HUES48 (cell line): ENCODE measurements at regions not wholly inside any gene's neighbourhood (a gene's known extent, or its start where the extent isn't known, plus 50 kb on each side); places are given as distances from the start of the nearest gene placed in this dataset.

Source experiments
- H3K27ac ChIP-seq: one replicate; pipeline ENCODE4 v1.7.0; 2013; ENCODE audit warnings: low read depth, low read length, inconsistent platforms
- H3K27me3 ChIP-seq: 2 replicates; pipeline ENCODE4 v1.6.1; 2013; ENCODE audit warnings: mild to moderate bottlenecking, low read length; ENCODE audit not compliant: control insufficient read depth, insufficient read depth
- H3K36me3 ChIP-seq: 2 replicates; pipeline ENCODE4 v1.6.1; 2013; ENCODE audit warnings: low read length; ENCODE audit not compliant: control insufficient read depth, insufficient read depth
- H3K4me1 ChIP-seq: 2 replicates; pipeline ENCODE4 v1.6.1; 2013; ENCODE audit warnings: mild to moderate bottlenecking, low read length; ENCODE audit not compliant: control insufficient read depth, insufficient read depth
- H3K4me3 ChIP-seq: 2 replicates; pipeline ENCODE4 v1.5.1; 2013; ENCODE audit warnings: mild to moderate bottlenecking, low read depth, low read length
- H3K9ac ChIP-seq: 2 replicates; pipeline ENCODE4 v1.6.1; 2013; ENCODE audit warnings: mild to moderate bottlenecking, low read depth, low read length, moderate library complexity
- H3K9me3 ChIP-seq: 2 replicates; pipeline ENCODE4 v1.6.1; 2013; ENCODE audit warnings: low read length; ENCODE audit not compliant: control insufficient read depth, insufficient read depth

DNA sequence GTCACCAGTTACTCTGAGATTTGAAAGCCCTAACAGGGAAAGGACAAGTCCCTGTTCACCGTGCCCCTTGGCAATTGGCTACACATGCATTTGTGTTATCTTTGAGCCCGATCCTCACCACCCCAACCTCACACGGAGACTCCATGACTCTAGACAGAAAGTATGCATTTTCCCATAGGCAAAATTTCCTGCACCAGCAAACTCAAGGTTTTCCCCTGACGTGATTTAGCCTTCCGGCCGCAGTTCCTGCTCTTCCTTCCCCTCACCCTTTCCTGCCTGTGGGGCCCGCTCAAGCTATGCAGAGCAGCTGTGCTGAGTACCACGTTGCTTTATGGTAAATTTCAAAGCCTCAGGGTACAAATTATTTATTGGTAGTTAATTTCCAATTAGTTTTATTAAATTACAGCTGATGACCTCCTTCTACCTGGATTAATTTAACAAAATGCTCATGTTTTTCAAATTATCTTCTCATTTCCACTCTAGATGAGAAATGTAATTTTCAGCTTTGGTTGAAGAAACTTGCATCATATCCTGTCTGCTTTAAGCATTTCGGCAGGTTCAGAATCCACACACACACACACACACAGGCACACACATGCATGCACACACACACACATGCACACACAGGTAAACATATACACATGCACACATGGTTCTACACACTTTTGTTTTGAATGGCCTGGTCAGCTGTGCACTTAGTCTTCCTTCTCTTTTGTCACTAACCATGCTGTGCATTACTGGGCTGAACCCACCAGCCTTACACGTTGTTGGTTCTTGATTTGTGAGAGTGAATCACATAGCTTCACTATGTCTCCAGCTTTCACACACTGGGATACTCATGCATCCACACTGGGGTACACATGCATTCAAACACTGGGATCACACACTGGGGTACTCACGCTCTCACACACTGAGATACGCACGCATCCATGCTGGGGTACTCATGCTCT is 283.1 kb upstream of the PITRM1 start:
- Histone ChIP-seq H3K4me1 (peaks cover 23% of the 10 kb centered on the region), H3K27me3 (no peaks in the 10 kb centered on the region), H3K27ac (no peak overlapping the region), H3K9me3 (no peaks in the 10 kb centered on the region), H3K36me3 (no peaks in the 10 kb centered on the region), H3K9ac (no peak overlapping the region), H3K4me3 (no peak overlapping the region)

DNA sequence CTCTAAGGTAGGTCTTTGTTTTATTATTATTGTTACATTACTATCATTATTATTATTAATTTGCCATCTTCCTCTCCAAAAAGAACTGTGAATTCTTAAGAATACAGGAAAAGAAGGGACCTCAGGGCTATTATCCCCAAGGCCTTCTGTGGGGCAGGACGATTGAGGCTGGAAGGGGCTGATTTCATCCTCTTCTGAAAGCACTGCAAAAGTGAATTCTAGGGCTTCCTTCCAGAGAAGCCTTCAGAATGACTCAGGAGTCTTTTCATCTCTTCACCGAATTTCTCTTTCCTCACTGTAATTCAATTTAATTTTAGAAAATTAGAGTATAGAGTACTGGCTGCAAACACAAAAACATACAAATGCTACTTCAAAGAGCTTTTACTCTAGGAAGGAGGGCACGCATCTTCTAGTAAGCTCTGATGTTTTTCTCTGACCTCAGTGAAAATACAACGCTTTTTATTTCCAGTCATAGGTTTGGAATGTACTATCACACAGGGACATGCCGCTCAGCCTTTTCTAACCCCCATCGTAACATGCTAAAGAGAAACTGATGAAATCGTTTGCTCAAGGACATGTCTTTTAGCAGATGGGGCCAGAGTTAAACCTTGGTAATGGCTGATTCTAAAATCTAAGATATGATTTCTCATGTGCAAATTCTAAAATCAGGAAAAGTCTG is 280.2 kb upstream of the PITRM1 start:
- Histone ChIP-seq H3K9me3 (no peaks in the 10 kb centered on the region), H3K4me3 (no peak overlapping the region; the same call in 1 of the 2 replicates), H3K27me3 (no peaks in the 10 kb centered on the region), H3K9ac (peak overlapping the region; percentile 35; the same call in 1 of the 2 replicates), H3K36me3 (no peaks in the 10 kb centered on the region), H3K27ac (peak overlapping the region; percentile 95), H3K4me1 (peaks cover 23% of the 10 kb centered on the region)

- Histone ChIP-seq H3K36me3 (no peaks in the 10 kb centered on the region), H3K9ac (no peak overlapping the region), H3K4me3 (no peak overlapping the region; the same call in 1 of the 2 replicates), H3K27me3 (no peaks in the 10 kb centered on the region), H3K4me1 (peaks cover 23% of the 10 kb centered on the region), H3K27ac (peak overlapping the region; percentile 95), H3K9me3 (no peaks in the 10 kb centered on the region)
Measured at GRCh38 chr10:3452173-3452626, 279.6 kb upstream of the PITRM1 start.

DNA sequence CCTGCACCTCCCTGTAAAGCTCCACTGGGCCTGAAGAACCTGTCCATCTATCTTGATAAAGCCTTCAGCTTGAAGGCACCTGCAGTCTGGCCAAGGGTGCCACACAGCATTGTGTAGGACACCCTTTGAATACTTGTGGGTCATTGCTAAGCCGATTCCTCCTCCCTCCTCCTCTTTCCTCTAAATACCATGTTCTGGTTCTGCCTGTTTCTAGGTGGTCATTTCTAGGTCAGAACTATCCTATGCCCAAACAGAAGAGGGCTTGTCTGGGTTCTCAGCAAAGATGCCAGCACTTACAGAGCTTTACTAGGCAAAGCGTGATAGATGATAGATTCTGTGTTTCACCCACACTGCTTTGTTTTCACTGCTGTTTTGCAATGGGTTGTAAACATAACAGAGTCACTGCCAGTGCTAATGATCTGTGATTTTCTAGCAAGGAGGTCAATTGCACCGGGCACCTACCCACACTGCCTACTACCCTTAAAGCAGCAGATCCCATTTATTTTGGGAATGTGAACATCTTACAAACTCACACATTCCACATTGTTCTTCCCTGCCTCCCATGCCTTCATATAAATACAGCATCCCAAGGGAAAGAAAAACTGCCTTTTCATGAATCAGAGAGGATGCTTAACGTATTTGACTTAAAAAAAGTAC is 279.1 kb upstream of the PITRM1 start:
- no peaks in the 10 kb centered on the region for H3K27me3 ChIP-seq
- H3K4me3 ChIP-seq, result no peak overlapping the region
- no peak overlapping the region for H3K9ac ChIP-seq
- H3K27ac ChIP-seq, result peak overlapping the region; percentile 95
- peaks cover 23% of the 10 kb centered on the region for H3K4me1 ChIP-seq
- no peaks in the 10 kb centered on the region for H3K9me3 ChIP-seq
- H3K36me3 ChIP-seq, result no peaks in the 10 kb centered on the region

GRCh38 chr10:3446221-3446620 is 273.6 kb upstream of the PITRM1 start:
- no peaks in the 10 kb centered on the region for H3K27me3 ChIP-seq
- H3K9me3 ChIP-seq, result peaks cover 5% of the 10 kb centered on the region; the same call in 1 of the 2 replicates
- H3K36me3 ChIP-seq, result no peaks in the 10 kb centered on the region
- no peak overlapping the region for H3K27ac ChIP-seq
- no peak overlapping the region for H3K4me3 ChIP-seq
- H3K4me1 ChIP-seq, result peaks cover 1% of the 10 kb centered on the region
- no peak overlapping the region for H3K9ac ChIP-seq

DNA sequence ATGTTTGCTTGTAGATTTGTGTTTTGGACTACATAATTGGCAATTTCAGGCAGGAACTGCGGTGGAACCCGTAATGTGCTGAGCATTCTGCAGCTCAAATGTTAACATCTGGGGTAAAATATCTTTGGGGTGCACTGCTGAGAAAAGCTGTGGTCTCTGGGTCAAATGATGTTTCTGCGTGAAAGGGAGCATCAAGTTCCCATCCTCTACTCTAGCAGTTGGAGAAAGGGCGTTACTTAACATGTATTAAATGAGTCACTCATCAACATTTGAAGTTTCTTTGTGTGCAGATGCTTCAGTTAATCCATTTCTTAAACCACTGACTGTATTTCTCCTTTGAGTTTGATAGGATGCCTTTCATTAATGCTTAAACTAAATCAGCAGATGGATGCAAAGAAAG is 273.1 kb upstream of the PITRM1 start:
- H3K4me3 ChIP-seq, result no peak overlapping the region
- no peaks in the 10 kb centered on the region for H3K4me1 ChIP-seq
- H3K36me3 ChIP-seq, result no peaks in the 10 kb centered on the region
- H3K9me3 ChIP-seq, result peaks cover 5% of the 10 kb centered on the region; the same call in 1 of the 2 replicates
- H3K9ac ChIP-seq, result no peak overlapping the region
- no peak overlapping the region for H3K27ac ChIP-seq
- H3K27me3 ChIP-seq, result no peaks in the 10 kb centered on the region

DNA sequence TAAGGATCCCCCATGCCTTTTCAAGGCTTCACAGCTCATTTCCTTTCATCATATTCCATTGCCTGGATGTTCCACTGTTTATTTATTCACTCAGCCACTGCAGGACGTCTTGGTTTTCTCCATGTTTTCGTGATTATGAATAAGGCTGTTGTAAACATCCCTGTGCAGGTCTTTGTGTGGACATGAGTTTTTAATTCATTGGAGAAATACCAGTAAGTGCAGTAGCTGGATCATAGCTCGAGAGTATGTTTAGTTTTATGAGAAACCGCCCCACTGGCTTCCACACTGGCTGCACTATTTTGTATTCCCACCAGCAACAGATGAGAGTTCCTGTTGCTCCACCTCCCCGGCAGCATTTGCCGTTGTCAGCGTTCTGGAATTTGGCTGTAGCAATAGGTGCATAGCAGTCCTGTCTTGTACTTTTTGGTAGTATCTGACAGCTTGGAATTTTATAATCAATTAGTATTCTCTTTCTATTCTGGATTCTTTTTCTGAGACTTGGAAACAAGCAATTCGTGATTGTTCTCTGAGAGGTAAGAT is 269.9 kb upstream of the PITRM1 start:
- Histone ChIP-seq H3K9ac (no peak overlapping the region), H3K27me3 (no peaks in the 10 kb centered on the region), H3K9me3 (peaks cover 5% of the 10 kb centered on the region; the same call in 1 of the 2 replicates), H3K4me3 (no peak overlapping the region), H3K27ac (no peak overlapping the region), H3K36me3 (no peaks in the 10 kb centered on the region), H3K4me1 (no peaks in the 10 kb centered on the region)

DNA sequence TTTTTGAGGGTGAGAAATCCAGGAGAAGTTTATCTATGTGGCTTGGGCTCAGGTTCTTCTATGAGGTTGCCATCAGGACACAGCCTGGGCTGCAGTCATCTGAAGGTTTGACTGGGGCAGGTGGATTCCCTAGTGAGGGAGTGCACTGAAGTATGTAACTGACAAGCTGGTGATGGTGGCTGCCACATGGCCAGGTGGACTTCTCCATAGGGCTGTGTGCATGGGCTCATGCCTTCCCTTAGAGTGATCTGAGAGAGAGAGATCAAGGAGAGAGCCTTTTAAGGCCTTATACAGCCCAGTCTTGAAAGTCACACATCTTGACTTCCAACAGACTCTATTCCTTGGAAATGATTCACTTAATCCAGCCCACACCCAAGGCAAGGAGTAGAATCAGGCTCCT is 266.6 kb upstream of the PITRM1 start:
- Histone ChIP-seq H3K27me3 (no peaks in the 10 kb centered on the region), H3K4me1 (0 out of 2 replicates have a peak, but pooled peaks cover 5% of the 10 kb centered on the region), H3K9me3 (peaks cover 5% of the 10 kb centered on the region; the same call in 1 of the 2 replicates)

DNA sequence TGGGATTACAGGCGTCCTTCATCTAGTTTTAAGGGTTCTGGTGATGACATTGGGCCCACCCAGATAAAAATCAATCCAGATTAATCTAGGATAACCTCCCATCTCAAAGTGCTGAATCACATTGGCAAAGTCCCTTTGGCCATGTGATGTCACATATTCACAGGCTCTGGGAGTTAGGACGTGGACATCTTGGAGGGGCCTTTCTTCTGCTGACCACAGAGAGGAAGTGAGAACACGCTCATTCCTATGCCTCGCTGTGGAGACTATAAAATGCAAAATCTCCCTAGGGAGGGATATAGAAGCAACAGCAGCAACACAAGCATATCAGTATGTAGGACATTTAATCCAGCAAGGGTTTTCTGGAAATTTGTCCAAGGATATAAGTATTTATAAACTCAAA is 266.0 kb upstream of the PITRM1 start:
- H3K36me3 ChIP-seq, result no peaks in the 10 kb centered on the region
- 0 out of 2 replicates have a peak, but pooled peaks cover 5% of the 10 kb centered on the region for H3K4me1 ChIP-seq
- H3K9me3 ChIP-seq, result peaks cover 5% of the 10 kb centered on the region; the same call in 1 of the 2 replicates
- no peak overlapping the region for H3K27ac ChIP-seq
- no peaks in the 10 kb centered on the region for H3K27me3 ChIP-seq
- no peak overlapping the region for H3K4me3 ChIP-seq
- no peak overlapping the region for H3K9ac ChIP-seq

More for the DNA sequence above, 266.6 kb upstream of the PITRM1 start:
- no peak overlapping the region for H3K4me3 ChIP-seq
- H3K36me3 ChIP-seq, result no peaks in the 10 kb centered on the region
- no peak overlapping the region for H3K9ac ChIP-seq
- H3K27ac ChIP-seq, result no peak overlapping the region

DNA sequence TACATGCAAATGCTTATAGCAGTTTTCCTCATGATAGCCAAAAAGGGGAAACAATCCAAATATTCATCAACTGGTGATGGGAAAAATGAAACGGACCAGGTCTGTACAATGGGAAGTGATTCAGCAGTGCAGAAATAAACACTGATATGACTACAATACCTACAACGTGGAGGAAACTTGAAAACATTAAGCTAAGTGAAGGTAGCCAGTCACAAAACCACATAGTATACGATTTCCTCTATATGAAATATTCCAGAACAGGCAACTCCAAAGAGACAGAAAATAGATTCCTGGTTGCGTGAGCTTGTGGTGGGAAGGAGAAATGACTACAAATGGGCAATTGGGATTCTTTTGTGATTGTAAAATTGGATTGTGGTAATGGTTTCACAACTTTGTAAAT is 263.1 kb upstream of the PITRM1 start:
- Histone ChIP-seq H3K9me3 (0 out of 2 replicates have a peak, but pooled peaks cover 3% of the 10 kb centered on the region), H3K27me3 (no peaks in the 10 kb centered on the region), H3K9ac (no peak overlapping the region), H3K27ac (no peak overlapping the region), H3K4me1 (0 out of 2 replicates have a peak, but pooled peaks cover 5% of the 10 kb centered on the region), H3K36me3 (no peaks in the 10 kb centered on the region), H3K4me3 (no peak overlapping the region)
